Activated naive CD4-positive, alpha-beta T cell treated with anti-CD3 and anti-CD28 coated beads, Interleukin-2, amount 50 U/mL, for 24 hours (primary cell): ENCODE measurements at regions not wholly inside any gene's neighbourhood (a gene's known extent, or its start where the extent isn't known, plus 50 kb on each side); places are given as distances from the start of the nearest gene placed in this dataset.

Experiments
- H3K27ac Mint-ChIP-seq: one replicate; pipeline ENCODE4 v1.8.0; 2021; ENCODE audit warnings: mild to moderate bottlenecking, mixed read lengths
- H3K27me3 Mint-ChIP-seq: one replicate; pipeline ENCODE4 v1.8.0; 2021; ENCODE audit warnings: mixed read lengths
- H3K36me3 Mint-ChIP-seq: one replicate; pipeline ENCODE4 v1.8.0; 2021; ENCODE audit warnings: mixed read lengths
- H3K4me1 Mint-ChIP-seq: one replicate; pipeline ENCODE4 v1.8.0; 2021; ENCODE audit warnings: mixed read lengths
- H3K4me3 Mint-ChIP-seq: one replicate; pipeline ENCODE4 v1.8.0; 2021; ENCODE audit warnings: mild to moderate bottlenecking, mixed read lengths
- H3K9me3 Mint-ChIP-seq: one replicate; pipeline ENCODE4 v1.8.0; 2021; ENCODE audit warnings: mixed read lengths

GRCh38 chr16:60331168-60331567 is 1597.1 kb upstream of the GOT2 start:
- no peaks in the 10 kb centered on the region for H3K27me3 Mint-ChIP-seq
- no peaks in the 10 kb centered on the region for H3K4me1 Mint-ChIP-seq
- H3K36me3 Mint-ChIP-seq, result no peaks in the 10 kb centered on the region
- no peak overlapping the region for H3K4me3 Mint-ChIP-seq
- no peak overlapping the region for H3K27ac Mint-ChIP-seq
- peaks cover 5% of the 10 kb centered on the region for H3K9me3 Mint-ChIP-seq

GRCh38 chr16:60329108-60329507 is 1595.0 kb upstream of the GOT2 start:
- Mint-ChIP-seq H3K36me3 (no peaks in the 10 kb centered on the region), H3K27me3 (no peaks in the 10 kb centered on the region), H3K4me3 (no peak overlapping the region), H3K4me1 (no peaks in the 10 kb centered on the region), H3K27ac (no peak overlapping the region), H3K9me3 (no peaks in the 10 kb centered on the region)

- Mint-ChIP-seq H3K36me3 (no peaks in the 10 kb centered on the region), H3K27me3 (no peaks in the 10 kb centered on the region), H3K27ac (no peak overlapping the region), H3K4me1 (no peaks in the 10 kb centered on the region), H3K4me3 (no peak overlapping the region), H3K9me3 (no peaks in the 10 kb centered on the region)
Observed at GRCh38 chr16:60328152-60328551, 1594.0 kb upstream of the GOT2 start.

GRCh38 chr16:60318486-60318885 is 1584.4 kb upstream of the GOT2 start:
- H3K27me3 Mint-ChIP-seq, result no peaks in the 10 kb centered on the region
- no peak overlapping the region for H3K4me3 Mint-ChIP-seq
- no peak overlapping the region for H3K27ac Mint-ChIP-seq
- H3K36me3 Mint-ChIP-seq, result no peaks in the 10 kb centered on the region
- H3K9me3 Mint-ChIP-seq, result peaks cover 13% of the 10 kb centered on the region
- H3K4me1 Mint-ChIP-seq, result no peaks in the 10 kb centered on the region

GRCh38 chr16:60310846-60311445 is 1576.8 kb upstream of the GOT2 start:
- peaks cover 6% of the 10 kb centered on the region for H3K9me3 Mint-ChIP-seq
- no peak overlapping the region for H3K4me3 Mint-ChIP-seq
- no peaks in the 10 kb centered on the region for H3K27me3 Mint-ChIP-seq
- H3K27ac Mint-ChIP-seq, result no peak overlapping the region
- no peaks in the 10 kb centered on the region for H3K4me1 Mint-ChIP-seq
- H3K36me3 Mint-ChIP-seq, result no peaks in the 10 kb centered on the region

- no peak overlapping the region for H3K4me3 Mint-ChIP-seq
- no peaks in the 10 kb centered on the region for H3K4me1 Mint-ChIP-seq
- peaks cover 12% of the 10 kb centered on the region for H3K9me3 Mint-ChIP-seq
- H3K36me3 Mint-ChIP-seq, result no peaks in the 10 kb centered on the region
- no peaks in the 10 kb centered on the region for H3K27me3 Mint-ChIP-seq
- H3K27ac Mint-ChIP-seq, result no peak overlapping the region
Observed at GRCh38 chr16:60304720-60305119, 1570.6 kb upstream of the GOT2 start.

GRCh38 chr16:60304066-60304465 is 1570.0 kb upstream of the GOT2 start:
- Mint-ChIP-seq H3K9me3 (peaks cover 12% of the 10 kb centered on the region), H3K27ac (no peak overlapping the region)

GRCh38 chr16:60302676-60303075 is 1568.6 kb upstream of the GOT2 start:
- Mint-ChIP-seq H3K27me3 (no peaks in the 10 kb centered on the region), H3K4me3 (no peak overlapping the region), H3K36me3 (no peaks in the 10 kb centered on the region), H3K9me3 (peaks cover 16% of the 10 kb centered on the region), H3K27ac (no peak overlapping the region), H3K4me1 (no peaks in the 10 kb centered on the region)

More at GRCh38 chr16:60304066-60304465, 1570.0 kb upstream of the GOT2 start:
- no peak overlapping the region for H3K4me3 Mint-ChIP-seq
- no peaks in the 10 kb centered on the region for H3K36me3 Mint-ChIP-seq
- no peaks in the 10 kb centered on the region for H3K4me1 Mint-ChIP-seq
- H3K27me3 Mint-ChIP-seq, result no peaks in the 10 kb centered on the region

- Mint-ChIP-seq H3K4me3 (no peak overlapping the region), H3K27me3 (no peaks in the 10 kb centered on the region), H3K36me3 (no peaks in the 10 kb centered on the region), H3K9me3 (peaks cover 16% of the 10 kb centered on the region), H3K4me1 (no peaks in the 10 kb centered on the region), H3K27ac (no peak overlapping the region)
Observed at GRCh38 chr16:60302261-60302660, 1568.1 kb upstream of the GOT2 start.

GRCh38 chr16:60299241-60299776 is 1565.2 kb upstream of the GOT2 start:
- H3K4me3 Mint-ChIP-seq, result no peak overlapping the region
- H3K27me3 Mint-ChIP-seq, result no peaks in the 10 kb centered on the region
- no peaks in the 10 kb centered on the region for H3K36me3 Mint-ChIP-seq
- no peak overlapping the region for H3K27ac Mint-ChIP-seq
- peaks cover 21% of the 10 kb centered on the region for H3K9me3 Mint-ChIP-seq
- H3K4me1 Mint-ChIP-seq, result no peaks in the 10 kb centered on the region

- Mint-ChIP-seq H3K4me3 (no peak overlapping the region), H3K4me1 (no peaks in the 10 kb centered on the region), H3K27me3 (no peaks in the 10 kb centered on the region), H3K36me3 (no peaks in the 10 kb centered on the region), H3K9me3 (peaks cover 8% of the 10 kb centered on the region), H3K27ac (no peak overlapping the region)
Observed at GRCh38 chr16:60295451-60295850, 1561.3 kb upstream of the GOT2 start.

- Mint-ChIP-seq H3K27me3 (no peaks in the 10 kb centered on the region), H3K36me3 (no peaks in the 10 kb centered on the region), H3K27ac (no peak overlapping the region), H3K9me3 (no peaks in the 10 kb centered on the region), H3K4me1 (no peaks in the 10 kb centered on the region), H3K4me3 (no peak overlapping the region)
Observed at GRCh38 chr16:60285794-60286193, 1551.7 kb upstream of the GOT2 start.

- H3K4me1 Mint-ChIP-seq, result no peaks in the 10 kb centered on the region
- H3K27me3 Mint-ChIP-seq, result no peaks in the 10 kb centered on the region
- H3K27ac Mint-ChIP-seq, result no peak overlapping the region
- no peak overlapping the region for H3K4me3 Mint-ChIP-seq
- H3K36me3 Mint-ChIP-seq, result no peaks in the 10 kb centered on the region
- H3K9me3 Mint-ChIP-seq, result peaks cover 14% of the 10 kb centered on the region
Observed at GRCh38 chr16:60279061-60279665, 1545.0 kb upstream of the GOT2 start.

- Mint-ChIP-seq H3K4me3 (no peak overlapping the region), H3K36me3 (no peaks in the 10 kb centered on the region), H3K9me3 (peaks cover 20% of the 10 kb centered on the region), H3K27me3 (no peaks in the 10 kb centered on the region), H3K4me1 (no peaks in the 10 kb centered on the region), H3K27ac (no peak overlapping the region)
Observed at GRCh38 chr16:60274431-60275019, 1540.4 kb upstream of the GOT2 start.

GRCh38 chr16:60271781-60272180 is 1537.7 kb upstream of the GOT2 start:
- Mint-ChIP-seq H3K36me3 (no peaks in the 10 kb centered on the region), H3K4me1 (no peaks in the 10 kb centered on the region), H3K27me3 (no peaks in the 10 kb centered on the region), H3K9me3 (peaks cover 14% of the 10 kb centered on the region), H3K27ac (no peak overlapping the region), H3K4me3 (no peak overlapping the region)

GRCh38 chr16:60271025-60271771 is 1537.1 kb upstream of the GOT2 start:
- H3K27me3 Mint-ChIP-seq, result no peaks in the 10 kb centered on the region
- no peaks in the 10 kb centered on the region for H3K4me1 Mint-ChIP-seq
- no peak overlapping the region for H3K4me3 Mint-ChIP-seq
- H3K27ac Mint-ChIP-seq, result no peak overlapping the region
- H3K9me3 Mint-ChIP-seq, result peaks cover 14% of the 10 kb centered on the region
- H3K36me3 Mint-ChIP-seq, result no peaks in the 10 kb centered on the region
